Activated CD8-positive, alpha-beta memory T cell treated with anti-CD3 and anti-CD28 coated beads for 4 hours (primary cell): ENCODE measurements at regions not wholly inside any gene's neighbourhood (a gene's known extent, or its start where the extent isn't known, plus 50 kb on each side); places are given as distances from the start of the nearest gene placed in this dataset.

Experiments used
- DNase-seq, 2 donors: peaks; one replicate each; pipeline ENCODE4 v3.0.0-alpha.2; 2020; ENCODE audit warnings: low read depth in 2 of 2

DNA sequence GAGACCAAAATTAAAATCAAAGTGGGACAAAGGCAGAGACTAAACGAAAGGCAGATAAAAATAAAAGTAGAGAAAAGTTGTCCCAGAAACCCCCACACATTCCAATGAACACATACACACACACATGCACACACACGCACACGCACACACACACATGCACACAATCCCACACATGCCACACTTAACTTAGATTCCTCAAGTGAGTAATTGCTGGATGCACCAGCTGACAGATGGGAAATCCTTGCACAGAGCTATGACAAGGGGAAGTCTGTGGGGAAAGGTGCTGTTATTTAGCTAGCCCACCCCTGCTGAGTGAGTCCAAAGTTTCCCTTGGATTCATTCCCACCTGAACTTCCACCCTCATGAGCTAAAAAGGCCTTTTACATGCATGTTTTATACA is 233.9 kb downstream of the RAB28 start:
- DNase-seq = no peak

DNA sequence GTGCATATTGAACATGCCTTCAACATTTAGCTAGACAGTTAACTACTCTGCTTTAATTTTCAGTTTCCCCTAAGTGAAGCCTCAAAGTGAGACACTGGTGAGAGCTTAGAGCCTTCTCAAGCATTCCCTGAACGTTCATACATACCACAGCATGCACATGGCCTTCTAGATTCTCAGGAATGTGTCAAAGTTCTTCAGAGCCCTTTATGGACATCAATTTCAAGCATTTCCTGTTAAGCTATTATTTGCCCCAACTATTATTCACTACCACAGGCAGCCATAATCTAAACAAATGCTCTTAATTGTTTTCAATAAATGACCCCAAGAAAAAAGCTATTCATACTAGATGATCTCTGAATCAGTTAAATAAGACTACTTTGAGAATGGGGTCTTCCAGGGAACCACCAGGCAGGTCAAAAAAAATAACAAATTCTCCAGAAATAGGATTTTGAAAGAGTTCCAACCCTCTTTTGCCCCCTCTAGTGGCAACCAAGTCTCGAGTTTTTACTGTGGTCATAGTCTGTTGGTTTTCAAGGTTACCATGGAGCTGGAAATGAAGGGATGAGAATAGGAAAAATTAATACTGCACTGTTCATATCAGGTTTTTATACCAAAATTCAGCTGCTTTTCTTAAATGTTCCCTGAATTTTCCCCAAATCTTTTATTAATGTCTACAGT is 235.4 kb downstream of the RAB28 start:
- DNase-seq = no peak

DNA sequence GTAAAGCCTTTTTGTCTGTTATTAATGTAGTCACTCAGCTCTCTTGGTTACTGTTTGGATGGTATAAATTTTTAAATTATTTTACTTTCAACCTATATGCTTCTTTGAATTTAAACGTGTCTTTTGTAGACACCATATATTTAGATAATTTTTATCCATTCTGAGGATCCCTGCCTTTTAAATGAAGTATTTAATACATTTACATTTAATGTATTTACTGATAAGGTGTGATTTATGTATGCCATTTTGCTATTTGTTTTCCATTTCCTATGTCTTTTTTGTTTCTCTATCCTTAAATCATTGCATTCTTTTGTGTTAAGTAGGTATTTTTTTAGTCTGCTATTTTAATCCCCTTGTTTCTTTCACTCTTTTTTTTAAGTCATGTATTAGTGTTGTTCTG is 238.0 kb downstream of the RAB28 start:
- no peak for DNase-seq

DNA sequence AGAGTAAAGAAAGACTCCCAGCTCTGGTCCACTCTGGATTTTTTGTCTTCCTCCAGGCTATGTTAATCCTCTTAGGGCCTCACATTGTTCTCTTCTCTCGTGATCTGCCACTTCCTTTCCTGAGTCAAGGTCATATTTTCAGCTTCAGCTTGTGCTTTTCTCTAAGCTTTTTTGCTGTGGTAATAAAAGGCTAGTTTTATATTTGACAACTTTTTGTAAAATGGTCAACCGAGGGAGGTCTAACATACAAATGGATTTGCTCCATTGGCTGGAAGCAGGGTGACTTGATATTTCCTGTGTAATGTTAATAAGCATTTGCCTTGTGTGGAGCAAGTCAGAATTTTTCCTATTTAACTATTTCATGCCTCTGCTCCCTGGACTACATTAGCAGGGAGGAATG is 239.7 kb downstream of the RAB28 start:
- no peak for DNase-seq

DNA sequence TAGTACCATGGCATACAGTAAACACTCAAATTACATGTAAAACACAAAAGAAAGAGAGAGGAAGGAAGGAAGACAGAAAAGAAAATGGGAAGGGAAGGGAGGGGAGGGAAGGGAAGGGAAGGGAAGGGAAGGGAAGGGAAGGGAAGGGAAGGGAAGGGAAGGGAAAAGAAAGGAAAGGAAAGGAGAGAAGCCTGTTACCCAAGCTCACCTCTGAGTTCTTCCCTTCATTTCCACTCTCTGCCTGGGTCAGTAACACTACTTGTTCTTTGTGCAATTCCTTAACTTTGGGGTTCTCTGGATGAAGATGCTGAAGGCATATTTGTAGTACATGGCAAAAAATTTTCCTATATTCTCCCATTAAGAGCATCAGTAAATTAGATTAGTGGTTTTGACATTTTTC is 241.0 kb downstream of the RAB28 start:
- DNase-seq = no peak

DNA sequence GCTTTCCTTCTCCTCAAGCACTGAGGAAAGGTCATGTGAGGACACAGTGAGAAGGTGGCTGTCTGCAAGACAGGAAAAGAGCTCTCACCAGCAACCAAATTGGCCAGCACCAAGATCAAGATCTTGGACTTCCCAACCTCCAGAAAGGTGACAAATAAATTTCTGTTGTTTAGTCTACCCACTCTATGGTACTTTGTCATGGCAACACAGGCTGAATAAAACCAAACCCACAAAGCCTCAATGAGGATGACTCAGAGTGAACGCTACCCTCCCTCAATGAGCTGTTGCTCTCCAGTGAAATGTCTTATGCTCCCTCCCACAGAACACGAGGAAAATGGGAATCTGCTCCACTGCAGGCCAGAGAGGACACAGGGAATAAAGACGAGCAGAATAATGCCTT is 244.1 kb downstream of the RAB28 start:
- no peak for DNase-seq

DNA sequence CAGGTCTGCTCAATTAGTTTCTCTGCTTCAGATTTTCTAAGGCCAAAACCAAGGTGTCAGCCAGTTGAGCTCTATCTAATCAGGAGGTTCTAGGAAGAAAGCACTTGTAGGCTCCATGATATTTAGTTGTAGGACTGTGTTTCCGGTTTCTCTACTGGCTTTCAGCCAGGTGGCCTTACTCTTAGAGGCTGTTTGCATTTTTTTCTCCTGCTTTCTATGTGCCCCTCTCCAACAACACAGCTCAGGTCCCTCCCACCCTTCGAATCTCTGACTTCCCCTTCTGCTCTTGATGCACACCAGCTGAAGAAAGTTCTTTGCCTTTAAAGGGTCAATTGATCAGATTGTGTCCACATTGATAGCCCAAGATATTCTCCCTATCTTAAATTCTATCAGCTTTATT is 245.2 kb downstream of the RAB28 start:
- DNase-seq = no peak

DNA sequence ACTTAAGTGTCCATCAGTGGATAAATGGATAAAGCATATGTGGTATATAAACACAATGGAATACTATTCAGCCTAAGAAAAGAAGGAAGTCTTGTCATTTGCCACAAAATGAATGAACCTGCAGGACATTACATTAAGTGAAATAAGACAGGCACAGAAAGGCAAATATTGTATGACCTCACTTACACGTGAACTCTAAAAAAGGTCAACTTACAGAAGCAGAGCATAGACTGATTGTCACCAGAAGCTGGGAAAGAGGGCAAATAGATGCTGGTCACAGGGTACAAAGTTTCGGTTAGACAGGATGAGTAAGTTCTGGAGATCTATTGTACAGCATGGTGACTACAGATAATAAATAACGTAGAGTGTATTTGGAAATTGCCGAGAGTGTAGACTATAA is 247.7 kb downstream of the RAB28 start:
- no peak for DNase-seq

DNA sequence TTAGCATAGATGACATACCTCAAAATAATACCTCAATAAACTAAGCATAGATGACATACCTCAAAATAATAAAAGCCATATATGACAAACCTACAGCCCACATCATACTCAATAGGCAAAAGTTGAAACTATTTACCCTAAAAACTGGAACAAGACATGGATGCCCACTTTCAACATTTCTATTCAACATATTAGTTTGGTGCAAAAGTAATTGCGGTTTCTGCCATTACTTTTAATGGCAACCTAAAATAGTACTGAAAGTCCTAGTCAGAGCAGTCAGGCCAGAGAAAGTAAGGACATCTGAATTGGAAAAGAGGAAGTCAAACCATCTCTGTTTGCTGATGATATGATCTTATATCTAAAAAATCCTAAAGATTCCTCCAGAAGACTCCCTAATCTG is 250.4 kb downstream of the RAB28 start:
- DNase-seq = no peak

DNA sequence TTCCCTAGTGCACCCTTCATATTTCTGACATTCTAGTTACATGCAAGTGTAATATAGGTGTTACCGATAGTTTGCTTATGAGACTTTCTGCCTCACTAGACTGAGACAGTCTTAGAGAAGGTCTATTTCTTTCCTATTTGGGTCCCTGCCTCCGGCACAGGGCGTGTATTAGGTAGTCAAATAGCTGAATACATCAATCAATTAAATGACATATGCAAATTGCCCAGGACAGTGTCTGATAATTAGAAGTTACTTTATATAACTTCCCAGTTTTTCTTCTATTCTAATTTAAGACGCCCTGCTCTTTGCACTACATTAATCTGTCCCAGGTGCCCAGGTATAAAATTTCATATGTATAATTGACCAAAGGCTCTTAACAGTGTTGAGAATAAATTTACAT is 264.2 kb downstream of the RAB28 start:
- no peak for DNase-seq

DNA sequence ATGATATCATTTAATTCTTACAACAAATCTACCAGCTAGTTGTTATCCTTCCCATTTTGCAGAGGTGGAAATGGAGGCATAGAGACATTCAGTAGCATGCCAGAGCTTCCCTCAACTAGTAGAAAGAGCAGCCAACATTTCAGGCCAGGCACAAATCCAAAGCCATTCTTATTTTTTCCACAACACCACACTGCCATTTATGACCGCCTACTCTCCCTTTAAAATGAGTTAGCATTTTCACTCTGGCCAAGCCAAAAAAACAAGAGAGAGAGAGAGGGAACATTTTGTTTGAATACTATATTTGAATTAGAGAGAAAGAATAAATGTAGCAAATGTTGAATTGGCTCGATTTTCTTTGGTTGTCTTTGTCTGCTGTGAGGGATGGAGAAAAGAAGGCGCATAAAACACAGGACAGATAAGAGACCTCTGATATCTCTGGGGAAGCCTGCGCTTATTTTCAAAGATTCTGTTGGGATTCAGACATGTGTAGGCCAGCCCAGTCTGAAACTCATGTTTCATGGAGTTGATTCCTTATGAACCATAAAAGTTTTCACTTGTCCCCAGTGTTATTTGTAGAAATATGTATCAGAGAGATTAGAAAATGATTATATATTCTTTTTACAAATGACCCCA is 265.7 kb downstream of the RAB28 start:
- no peak for DNase-seq

DNA sequence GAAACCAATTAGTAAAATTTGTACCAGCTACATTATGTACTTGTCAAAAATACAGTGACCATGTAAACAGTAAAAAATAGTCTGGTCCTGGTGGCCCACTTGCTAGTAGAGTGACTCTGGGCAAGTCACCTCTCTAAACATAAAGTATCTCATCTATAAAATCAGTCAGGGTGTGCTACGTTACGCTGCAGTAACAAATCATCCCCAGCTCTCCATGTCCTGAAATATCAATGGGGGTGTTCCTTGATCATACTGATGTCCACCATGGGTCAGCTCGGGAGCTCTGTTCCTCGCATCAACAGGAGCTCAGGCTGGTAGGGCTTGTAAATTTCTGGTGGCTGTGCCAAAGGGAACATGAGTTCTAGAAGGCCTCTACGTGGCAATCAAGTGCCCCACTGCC is 268.6 kb downstream of the RAB28 start:
- DNase-seq = no peak

DNA sequence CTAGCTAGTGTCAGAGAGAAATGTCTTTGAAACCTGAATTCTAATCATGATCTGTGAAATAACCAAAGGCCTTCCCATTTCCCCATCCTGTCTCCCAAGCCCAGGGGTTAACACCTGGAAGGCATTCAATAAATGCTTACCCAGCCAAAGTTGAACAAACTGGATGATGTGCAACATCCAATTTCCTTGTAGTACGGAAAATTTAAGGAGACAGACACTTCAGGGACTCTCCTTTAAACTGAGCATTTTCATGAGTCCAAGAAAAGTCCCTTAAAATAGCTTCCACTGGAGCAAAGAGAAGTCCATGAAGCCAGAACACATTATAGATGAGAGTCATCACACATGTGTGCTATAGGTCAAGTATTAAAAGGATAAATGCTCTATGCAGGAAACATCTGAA is 271.2 kb downstream of the RAB28 start:
- no peak for DNase-seq

DNA sequence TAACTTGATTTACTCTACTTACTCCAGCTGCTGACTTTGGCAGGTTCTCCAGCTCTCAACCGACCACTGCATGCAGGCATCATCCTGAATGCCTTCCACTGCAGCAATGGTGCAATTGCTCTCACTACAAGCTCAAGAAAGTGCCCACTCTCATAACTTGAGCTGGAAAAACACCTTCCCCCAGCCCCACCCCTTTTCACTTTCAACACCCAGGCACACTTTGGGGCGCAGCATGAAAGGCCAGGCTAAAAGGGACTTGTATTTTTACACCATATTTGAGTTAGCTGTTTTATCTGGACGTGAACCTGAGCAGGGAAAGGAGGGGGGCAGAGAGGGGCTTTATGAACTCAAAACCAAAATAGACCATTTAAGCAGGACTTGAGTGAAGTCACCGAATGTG is 274.5 kb downstream of the RAB28 start:
- no peak for DNase-seq

DNA sequence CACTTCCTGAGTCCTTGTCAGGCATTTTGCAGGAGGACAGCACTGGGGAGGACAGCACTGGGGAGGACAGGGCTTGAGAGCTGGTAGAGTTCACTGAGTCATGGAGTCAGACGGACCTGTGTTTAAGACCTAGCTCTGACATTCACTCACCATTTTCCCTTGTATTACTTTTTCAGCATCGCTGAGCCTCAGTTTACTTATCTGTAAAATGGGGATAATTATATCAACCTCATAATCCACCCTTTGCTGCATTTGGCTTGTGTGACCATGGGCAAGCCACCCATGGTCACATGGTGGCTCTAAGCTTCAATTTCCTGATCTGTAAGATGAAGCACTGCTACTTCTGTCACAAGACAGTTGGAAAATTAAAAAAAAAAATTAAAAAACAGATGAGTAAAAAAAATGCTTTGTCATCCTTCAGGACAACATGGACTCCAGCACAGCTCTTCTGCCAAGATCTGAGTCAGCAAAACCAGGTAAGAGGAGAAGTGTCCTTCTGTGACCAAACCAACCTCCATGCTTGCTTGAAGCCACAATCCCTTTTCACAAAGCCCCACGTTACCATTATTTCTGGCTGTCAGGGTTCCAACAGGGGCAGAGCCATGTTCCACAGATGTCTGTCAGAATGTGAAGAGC is 275.5 kb downstream of the RAB28 start:
- no peak for DNase-seq

DNA sequence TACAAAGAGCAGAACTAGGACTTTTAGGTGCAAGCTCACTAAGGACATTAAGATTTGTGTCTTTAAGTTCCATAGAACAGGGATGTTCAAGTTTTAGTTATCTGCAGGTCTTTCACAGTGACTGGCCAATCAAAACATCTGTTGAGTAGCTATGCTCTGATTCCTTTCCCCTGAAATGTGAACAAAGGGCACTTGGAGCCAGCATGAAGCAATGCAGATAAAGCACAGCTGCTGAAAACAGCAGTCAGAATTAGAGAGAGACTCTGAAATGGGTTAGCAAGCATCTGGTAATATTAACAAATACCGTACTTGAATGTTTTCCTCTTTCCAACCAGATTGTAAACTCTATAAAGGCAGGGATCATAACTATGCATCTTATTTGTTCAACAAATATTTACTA is 276.9 kb downstream of the RAB28 start:
- DNase-seq = no peak

DNA sequence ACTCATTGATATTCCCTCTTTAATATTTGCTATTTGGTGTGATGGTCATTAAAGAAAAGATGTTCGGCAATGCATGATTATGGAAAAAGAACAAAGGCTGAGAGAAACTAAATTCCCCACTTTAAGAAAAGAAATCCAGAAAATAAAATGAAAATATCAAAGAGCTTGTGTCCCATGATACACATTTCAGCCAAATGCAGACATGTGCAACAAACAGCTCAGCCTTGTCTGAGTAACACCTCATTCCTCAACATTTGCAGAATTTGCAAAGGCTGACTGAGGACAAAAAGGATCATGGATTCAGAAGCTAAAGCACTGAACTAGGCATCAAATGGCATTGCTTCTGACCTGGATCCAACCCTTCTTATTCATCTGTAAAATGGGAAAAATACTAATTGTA is 281.0 kb downstream of the RAB28 start:
- DNase-seq = no peak

DNA sequence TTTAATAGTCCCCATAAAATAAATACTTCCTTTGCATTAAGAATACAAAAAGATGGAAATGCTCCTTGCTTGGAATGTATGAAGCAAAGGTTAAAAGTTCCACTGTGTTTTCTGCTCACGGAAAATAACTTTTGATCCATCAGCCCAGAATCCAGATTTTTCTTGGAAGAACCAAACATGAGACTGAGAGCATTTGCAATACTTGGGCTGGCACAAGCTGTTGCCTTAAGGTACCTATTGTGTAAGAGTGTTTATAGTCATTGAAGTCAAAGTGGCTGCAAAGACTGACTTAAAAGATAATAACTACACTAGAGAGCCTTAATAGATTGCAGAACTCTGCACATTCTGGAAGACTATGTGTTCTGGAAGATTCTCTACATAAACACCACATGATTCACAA is 281.4 kb downstream of the RAB28 start:
- DNase-seq = no peak

DNA sequence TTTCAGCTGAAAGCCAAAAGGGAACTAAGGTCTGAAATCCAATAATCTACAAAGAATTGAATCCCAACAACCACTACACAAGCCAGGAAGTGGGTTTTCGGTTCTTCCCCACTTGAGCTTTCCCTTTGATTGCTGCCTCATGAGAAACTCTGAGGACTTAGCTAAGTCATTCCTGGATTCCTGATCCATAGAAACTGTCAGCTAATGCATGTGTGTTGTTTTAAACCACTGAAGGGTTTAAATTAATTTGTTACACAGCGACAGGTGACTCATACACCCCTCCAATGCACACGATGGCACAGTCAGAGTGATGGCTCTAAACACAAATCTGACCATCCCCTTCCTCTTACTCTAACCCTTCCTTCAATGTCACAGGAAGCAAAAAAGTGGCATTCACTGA is 282.9 kb downstream of the RAB28 start:
- no peak for DNase-seq

DNA sequence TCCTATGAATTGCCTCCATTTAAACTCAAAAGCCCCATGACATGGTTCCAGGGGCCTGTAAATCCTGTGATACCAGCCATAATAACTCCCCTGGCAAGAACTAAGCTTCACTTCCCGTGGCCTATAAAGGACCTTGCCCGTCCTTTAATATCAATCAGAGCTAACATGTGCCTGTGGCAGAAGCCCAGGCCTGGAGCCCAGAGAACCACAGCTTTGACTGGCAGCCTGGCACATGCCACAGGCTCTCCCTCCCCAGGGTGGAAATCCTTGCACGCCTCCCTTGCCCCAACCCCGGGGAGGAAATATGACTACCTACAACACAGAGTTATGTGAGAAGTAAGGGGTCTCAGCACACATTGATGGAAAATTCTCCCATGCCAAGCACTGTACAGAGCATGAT is 287.4 kb downstream of the RAB28 start:
- DNase-seq = no peak

DNA sequence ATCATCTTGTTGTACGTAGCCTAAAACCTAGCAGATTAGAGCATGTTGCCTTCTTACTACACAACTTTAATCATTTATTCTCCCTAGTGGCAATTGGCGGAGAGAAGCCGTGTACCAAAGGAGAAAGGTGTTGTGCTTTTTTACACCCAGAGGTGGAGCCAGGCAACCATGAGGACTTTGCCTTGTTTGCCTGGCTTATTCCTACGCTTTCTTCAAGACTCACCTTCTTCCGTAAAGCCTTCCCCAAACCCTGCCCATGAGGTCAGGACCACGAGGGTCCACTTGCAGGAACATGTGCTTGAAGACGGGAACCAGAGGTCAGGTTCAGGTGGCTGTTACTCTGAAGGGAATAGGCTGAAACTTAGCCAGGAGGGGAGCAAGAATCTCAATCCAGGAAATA is 290.5 kb downstream of the RAB28 start:
- DNase-seq = no peak

DNA sequence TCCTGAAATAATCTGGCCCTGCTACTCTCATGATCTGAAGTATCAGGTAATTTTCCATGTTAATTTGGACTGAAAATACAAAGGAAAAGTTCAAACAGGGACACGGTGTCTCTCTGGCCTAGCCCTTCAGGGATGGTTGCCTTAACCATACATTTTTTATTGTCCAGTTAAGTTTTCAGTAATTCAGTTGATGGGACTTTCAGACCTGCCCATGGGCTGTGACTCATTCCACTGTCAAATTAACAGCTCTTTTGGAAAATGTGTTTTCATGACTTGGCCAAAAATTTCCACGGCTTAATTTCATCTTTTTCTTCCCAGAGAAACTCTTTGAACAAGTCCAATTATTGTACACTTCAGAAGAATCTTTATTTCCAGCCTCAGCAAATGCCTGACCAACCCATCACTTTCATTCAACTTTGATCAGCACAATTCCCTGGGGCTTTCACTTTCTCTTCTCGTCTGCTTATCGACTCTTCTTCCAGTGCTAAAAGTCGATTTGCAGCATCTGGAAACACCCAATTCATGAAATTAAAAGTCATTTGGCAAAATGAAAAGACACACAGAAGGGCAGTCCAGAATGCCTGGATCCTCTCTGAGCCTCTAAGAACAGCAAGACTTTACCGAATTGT is 293.9 kb downstream of the RAB28 start:
- no peak for DNase-seq

DNA sequence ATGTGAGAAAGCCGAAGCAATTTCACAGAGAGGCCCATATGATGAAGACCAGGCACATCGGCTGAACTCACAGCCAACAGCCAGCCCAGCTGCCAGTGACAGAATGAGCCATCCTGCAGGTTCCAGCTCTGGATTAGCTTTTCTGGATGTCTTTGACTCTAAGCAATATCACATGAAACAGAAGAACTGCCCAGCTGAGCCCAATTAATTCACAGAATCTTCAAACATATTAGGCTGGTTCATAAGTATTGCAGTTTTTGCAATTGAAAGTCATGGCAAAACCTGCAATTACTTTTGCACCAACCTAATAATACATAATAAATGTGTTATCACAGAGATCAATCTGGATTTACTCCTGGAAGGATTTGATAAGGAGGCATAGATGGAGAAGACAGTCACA is 299.9 kb downstream of the RAB28 start:
- DNase-seq = no peak
